SH-SY5Y (cell line): ENCODE measurements at regions not wholly inside any gene's neighbourhood (a gene's known extent, or its start where the extent isn't known, plus 50 kb on each side); places are given as distances from the start of the nearest gene placed in this dataset.

Experiments used
- GATA2 ChIP-seq: IDR thresholded peaks from 2 replicates; pipeline ENCODE4 v1.6.1; 2011; ENCODE audit warnings: mild to moderate bottlenecking, low read depth, low read length
- GATA3 ChIP-seq: IDR thresholded peaks from 2 replicates; pipeline ENCODE4 v1.6.1; 2011; ENCODE audit warnings: low read depth, mild to moderate bottlenecking, low read length, moderate library complexity

GRCh38 chr6:137763436-137763835, 103.6 kb upstream of the TNFAIP3 start:
- TF ChIP-seq GATA2 (no peak), GATA3 (no peak)
